ENCODE measurements at regions not wholly inside any gene's neighbourhood (a gene's known extent, or its start where the extent isn't known, plus 50 kb on each side); places are given as distances from the start of the nearest gene placed in this dataset.

GRCh38 chr3:102169915-102170479 lies 264.8 kb upstream of the ZPLD1 start:
- Histone ChIP-seq H3K4me3 (ENCODE audit: insufficient read depth, low read length) (no peak overlapping the region), H4K20me1 (ENCODE audit: insufficient read depth, low read length) (no peaks in the 10 kb centered on the region), H3K4me2 (ENCODE audit: insufficient read depth, low read length) (no peak overlapping the region), H3K4me1 (ENCODE audit: insufficient read depth, low read length) (peaks cover 21% of the 10 kb centered on the region), H3K36me3 (ENCODE audit: insufficient read depth, low read length) (no peaks in the 10 kb centered on the region), H3K27me3 (ENCODE audit: insufficient read depth, low read length) (no peaks in the 10 kb centered on the region), H3K79me2 (ENCODE audit: insufficient read depth, low read length) (no peaks in the 10 kb centered on the region), H2AFZ (ENCODE audit: low read length) (no peak overlapping the region), H3K9me3 (ENCODE audit: low read depth, low read length) (no peaks in the 10 kb centered on the region), H3K27ac (ENCODE audit: low read depth, low read length) (no peak overlapping the region)
- DNase-seq (ENCODE audit: insufficient read length, low spot score, missing footprints) = no peak
- TF ChIP-seq CTCF (IDR thresholded peaks at IDR 0.05; ENCODE audit: extremely low read depth, low read depth, low read length) = no peak

GRCh38 chr3:102170545-102170944 lies 264.3 kb upstream of the ZPLD1 start:
- H3K9me3 ChIP-seq (ENCODE audit: low read depth, low read length) = no peaks in the 10 kb centered on the region
- no peaks in the 10 kb centered on the region for H3K36me3 ChIP-seq (ENCODE audit: insufficient read depth, low read length)
- no peaks in the 10 kb centered on the region for H4K20me1 ChIP-seq (ENCODE audit: insufficient read depth, low read length)
- H3K4me1 ChIP-seq (ENCODE audit: insufficient read depth, low read length) = peaks cover 22% of the 10 kb centered on the region
- DNase-seq (ENCODE audit: insufficient read length, low spot score, missing footprints) = no peak
- H3K79me2 ChIP-seq (ENCODE audit: insufficient read depth, low read length) = no peaks in the 10 kb centered on the region
- no peak overlapping the region for H2AFZ ChIP-seq (ENCODE audit: low read length)
- no peak overlapping the region for H3K4me2 ChIP-seq (ENCODE audit: insufficient read depth, low read length)
- no peak for TF ChIP-seq CTCF (IDR thresholded peaks at IDR 0.05; ENCODE audit: extremely low read depth, low read depth, low read length)
- H3K4me3 ChIP-seq (ENCODE audit: insufficient read depth, low read length) = no peak overlapping the region
- H3K27me3 ChIP-seq (ENCODE audit: insufficient read depth, low read length) = no peaks in the 10 kb centered on the region
- H3K27ac ChIP-seq (ENCODE audit: low read depth, low read length) = no peak overlapping the region

GRCh38 chr3:102174312-102174712 lies 260.5 kb upstream of the ZPLD1 start:
- Histone ChIP-seq H3K4me2 (ENCODE audit: insufficient read depth, low read length) (peak overlapping the region; percentile 25), H3K4me3 (ENCODE audit: insufficient read depth, low read length) (no peak overlapping the region), H3K36me3 (ENCODE audit: insufficient read depth, low read length) (no peaks in the 10 kb centered on the region), H3K27me3 (ENCODE audit: insufficient read depth, low read length) (no peaks in the 10 kb centered on the region), H3K4me1 (ENCODE audit: insufficient read depth, low read length) (peaks cover 29% of the 10 kb centered on the region), H2AFZ (ENCODE audit: low read length) (no peak overlapping the region), H4K20me1 (ENCODE audit: insufficient read depth, low read length) (no peaks in the 10 kb centered on the region), H3K27ac (ENCODE audit: low read depth, low read length) (peak overlapping the region; percentile 90), H3K9me3 (ENCODE audit: low read depth, low read length) (no peaks in the 10 kb centered on the region), H3K79me2 (ENCODE audit: insufficient read depth, low read length) (no peaks in the 10 kb centered on the region)
- DNase-seq (ENCODE audit: insufficient read length, low spot score, missing footprints) = no peak
- TF ChIP-seq CTCF (IDR thresholded peaks at IDR 0.05; ENCODE audit: extremely low read depth, low read depth, low read length) = no peak

GRCh38 chr3:102174832-102175374 lies 259.9 kb upstream of the ZPLD1 start:
- DNase-seq (ENCODE audit: insufficient read length, low spot score, missing footprints) = no peak
- peak overlapping the region; percentile 90 for H3K27ac ChIP-seq (ENCODE audit: low read depth, low read length)
- H3K9me3 ChIP-seq (ENCODE audit: low read depth, low read length) = no peaks in the 10 kb centered on the region
- no peak overlapping the region for H2AFZ ChIP-seq (ENCODE audit: low read length)
- H3K4me3 ChIP-seq (ENCODE audit: insufficient read depth, low read length) = no peak overlapping the region
- no peak for TF ChIP-seq CTCF (IDR thresholded peaks at IDR 0.05; ENCODE audit: extremely low read depth, low read depth, low read length)
- H3K27me3 ChIP-seq (ENCODE audit: insufficient read depth, low read length) = no peaks in the 10 kb centered on the region
- no peaks in the 10 kb centered on the region for H4K20me1 ChIP-seq (ENCODE audit: insufficient read depth, low read length)
- H3K4me2 ChIP-seq (ENCODE audit: insufficient read depth, low read length) = peak overlapping the region; percentile 25
- H3K36me3 ChIP-seq (ENCODE audit: insufficient read depth, low read length) = no peaks in the 10 kb centered on the region
- no peaks in the 10 kb centered on the region for H3K79me2 ChIP-seq (ENCODE audit: insufficient read depth, low read length)
- H3K4me1 ChIP-seq (ENCODE audit: insufficient read depth, low read length) = peaks cover 35% of the 10 kb centered on the region
